AG08395 (cell line): ENCODE measurements at regions not wholly inside any gene's neighbourhood (a gene's known extent, or its start where the extent isn't known, plus 50 kb on each side); places are given as distances from the start of the nearest gene placed in this dataset.
"Not testable (repeated sequence)": the region's sequence is repeated elsewhere in the genome, so short reads cannot be mapped to it uniquely, and the experiment has no call there.

ENCODE experiments used
- DNase-seq: peaks from one replicate; pipeline ENCODE4 v3.0.0; 2012; ENCODE audit warnings: mixed read lengths, low spot score

GRCh38 chr2:103383541-103383940 lies 621.7 kb downstream of the TMEM182 start:
- no peak for DNase-seq

GRCh38 chr2:103386872-103387271 lies 625.0 kb downstream of the TMEM182 start:
- no peak for DNase-seq

GRCh38 chr2:103387888-103388287 lies 626.1 kb downstream of the TMEM182 start:
- no peak for DNase-seq

- DNase-seq, result no peak
Observed at GRCh38 chr2:103396152-103396551, 634.3 kb downstream of the TMEM182 start.

- no peak for DNase-seq
Observed at GRCh38 chr2:103401621-103402020, 639.8 kb downstream of the TMEM182 start.

GRCh38 chr2:103402336-103402735 lies 640.5 kb downstream of the TMEM182 start:
- DNase-seq, result no peak

- DNase-seq, result no peak
Observed at GRCh38 chr2:103402944-103403343, 641.1 kb downstream of the TMEM182 start.

GRCh38 chr2:103403388-103403787 lies 641.6 kb downstream of the TMEM182 start:
- not testable (repeated sequence) for DNase-seq

GRCh38 chr2:103410221-103410620 lies 648.4 kb downstream of the TMEM182 start:
- DNase-seq, result no peak

GRCh38 chr2:103419506-103419905 lies 657.7 kb downstream of the TMEM182 start:
- no peak for DNase-seq

- no peak for DNase-seq
Observed at GRCh38 chr2:103423100-103423499, 661.3 kb downstream of the TMEM182 start.

GRCh38 chr2:103427567-103427966 lies 665.7 kb downstream of the TMEM182 start:
- DNase-seq, result no peak

- no peak for DNase-seq
Observed at GRCh38 chr2:103430191-103430590, 668.4 kb downstream of the TMEM182 start.

- DNase-seq, result no peak
Observed at GRCh38 chr2:103435010-103435409, 673.2 kb downstream of the TMEM182 start.

- DNase-seq, result no peak
Observed at GRCh38 chr2:103437161-103437560, 675.3 kb downstream of the TMEM182 start.

- no peak for DNase-seq
Observed at GRCh38 chr2:103445347-103445746, 683.5 kb downstream of the TMEM182 start.

GRCh38 chr2:103448495-103448894 lies 686.7 kb downstream of the TMEM182 start:
- DNase-seq, result no peak

- DNase-seq, result no peak
Observed at GRCh38 chr2:103451283-103451682, 689.5 kb downstream of the TMEM182 start.

- DNase-seq, result no peak
Observed at GRCh38 chr2:103459283-103459682, 697.5 kb downstream of the TMEM182 start.

GRCh38 chr2:103462101-103462500 lies 700.3 kb downstream of the TMEM182 start:
- no peak for DNase-seq

- no peak for DNase-seq
Observed at GRCh38 chr2:103462712-103463111, 700.9 kb downstream of the TMEM182 start.

GRCh38 chr2:103464831-103465230 lies 703.0 kb downstream of the TMEM182 start:
- DNase-seq, result no peak

- DNase-seq, result no peak
Observed at GRCh38 chr2:103469800-103470199, 708.0 kb downstream of the TMEM182 start.

- DNase-seq, result no peak
Observed at GRCh38 chr2:103484906-103485305, 723.1 kb downstream of the TMEM182 start.

- no peak for DNase-seq
Observed at GRCh38 chr2:103496850-103497249, 735.0 kb downstream of the TMEM182 start.
